Pancreas (tissue), 10 donors: ENCODE measurements at regions not wholly inside any gene's neighbourhood (a gene's known extent, or its start where the extent isn't known, plus 50 kb on each side); places are given as distances from the start of the nearest gene placed in this dataset.

Experiments used
- ATAC-seq, 4 donors: fragments of 200-7000 bp; cut with Tn5 transposase; one replicate each; pipeline versions ENCODE4 v1.8.0 to v1.9.1; 2020; ENCODE audit warnings: mild to moderate bottlenecking in 4 of 4, moderate library complexity in 4 of 4
- DNase-seq, 6 donors: peaks; one replicate each; pipeline ENCODE4 v3.0.0-alpha.2; 2020
- FAIRE-seq: peaks from 2 replicates; lab custom pipeline; 2012; peaks lifted over from hg19 to GRCh38; lab: Jason Lieb, UNC
- H3K27ac ChIP-seq, 4 donors: fragments of 200-600 bp; sonication (generic); 1 replicate in 3 of 4; 2 replicates in 1 of 4; pipeline versions ENCODE4 v1.5.0 to v1.8.0; 2020
- H3K27me3 ChIP-seq, 4 donors: fragments of 200-600 bp; one replicate each; pipeline ENCODE4 v1.8.0; 2021
- H3K36me3 ChIP-seq, 3 donors: fragments of 200-600 bp; sonication (generic) in 1 of 3; one replicate each; pipeline versions ENCODE4 v1.5.0 to v1.8.0; 2020 to 2021
- H3K4me1 ChIP-seq, 3 donors: fragments of 200-600 bp; one replicate each; pipeline ENCODE4 v1.8.0; 2021
- H3K4me3 ChIP-seq, 4 donors: fragments of 200-600 bp; sonication (generic) in 2 of 4; one replicate each; pipeline versions ENCODE4 v1.5.0 to v1.8.0; 2020 to 2021
- H3K9me3 ChIP-seq, 4 donors: fragments of 200-600 bp; one replicate each; pipeline ENCODE4 v1.8.0; 2021
- CTCF ChIP-seq, 4 donors: fragments of 200-600 bp; sonication (generic) in 3 of 4; IDR thresholded peaks; one replicate each; pipeline versions ENCODE4 v1.5.0 to v1.8.0; 2021; ENCODE audit warnings: antibody characterized with exemption in 4 of 4
- WGBS, 2 donors: extraction: QIAGEN DNeasy Blood & Tissue Kit; methylation state at CpG; one replicate each; pipeline ENCODE4 v1.1.7; 2013; 5-methylcytosine and 5-hydroxymethylcytosine counted together
- intact Hi-C, 3 donors: fragments of 100-400 bp; cut with DNase I; formaldehyde crosslinking; loops; one replicate each; pipeline versions ENCODE4 v1.11.1 to v1.14.2; 2022
- donor health status: healthy with polysubstance abuse.
- donor health status: DM: no; HTN: no; CAD: no; lungs with moderate emphysema.
- donor health status: DM: no; HTN: no; CAD: no.
- donor health status: control.
- donor health status: control.
- donor health status: Bipolar disorder and iron deficiency.
- donor health status: DM: yes; HTN: yes; CAD: no.
- donor health status: DM: no; HTN: no; CAD: no.
- donor health status: DM: no; HTN: no; CAD: no.
- donor health status: DM: yes; HTN: yes; CAD: no.

- ATAC-seq (no peak), DNase-seq (no peak), FAIRE-seq (no peak)
- H3K27ac ChIP-seq: no peak overlapping the region
- no peak for TF ChIP-seq CTCF (IDR thresholded peaks at IDR 0.05)
- H3K9me3 ChIP-seq: no peaks in the 10 kb centered on the region
- H3K4me3 ChIP-seq: no peak overlapping the region
- H3K27me3 ChIP-seq: peaks cover 0 to 18% (median 0%) of the 10 kb centered on the region in 4 donors
- WGBS, 2 donors: 76 to 77% methylated on average over 12 of the region's 12 CpGs
- H3K36me3 ChIP-seq: no peaks in the 10 kb centered on the region
- intact Hi-C loops: no loop called here
- no peaks in the 10 kb centered on the region for H3K4me1 ChIP-seq
Observed at GRCh38 chr10:128543151-128543550, 416.9 kb upstream of the MKI67 start.

GRCh38 chr10:128545216-128545615 lies 419.0 kb upstream of the MKI67 start:
- ATAC-seq (no peak), DNase-seq (no peak), FAIRE-seq (no peak)
- no peaks in the 10 kb centered on the region for H3K27me3 ChIP-seq
- no peak for TF ChIP-seq CTCF (IDR thresholded peaks at IDR 0.05)
- no peak overlapping the region for H3K27ac ChIP-seq
- H3K4me3 ChIP-seq: no peak overlapping the region
- H3K9me3 ChIP-seq: no peaks in the 10 kb centered on the region
- no peaks in the 10 kb centered on the region for H3K4me1 ChIP-seq
- WGBS, 2 donors: 66 to 80% methylated on average over 10 of the region's 10 CpGs
- no peaks in the 10 kb centered on the region for H3K36me3 ChIP-seq
- intact Hi-C loops: no loop called here

- Histone ChIP-seq H3K9me3 (no peaks in the 10 kb centered on the region), H3K27ac (no peak overlapping the region), H3K4me1 (no peaks in the 10 kb centered on the region), H3K4me3 (no peak overlapping the region), H3K27me3 (no peaks in the 10 kb centered on the region), H3K36me3 (no peaks in the 10 kb centered on the region)
- FAIRE-seq (no peak), DNase-seq (no peak), ATAC-seq (no peak)
- intact Hi-C loops: no loop called here
- no peak for TF ChIP-seq CTCF (IDR thresholded peaks at IDR 0.05)
- WGBS, 2 donors: 77 to 80% methylated on average over 15 of the region's 15 CpGs
Observed at GRCh38 chr10:128546651-128547165, 420.5 kb upstream of the MKI67 start.

GRCh38 chr10:128549101-128549608 lies 422.9 kb upstream of the MKI67 start:
- FAIRE-seq: no peak
- no peak overlapping the region for H3K4me3 ChIP-seq
- WGBS, 2 donors: 72 to 81% methylated on average over 6 of the region's 6 CpGs
- ATAC-seq: no peak
- no peak overlapping the region for H3K27ac ChIP-seq
- DNase-seq: no peak
- intact Hi-C loops: no loop called here
- H3K9me3 ChIP-seq: no peaks in the 10 kb centered on the region
- no peaks in the 10 kb centered on the region for H3K36me3 ChIP-seq
- no peak for TF ChIP-seq CTCF (IDR thresholded peaks at IDR 0.05)
- H3K4me1 ChIP-seq: no peaks in the 10 kb centered on the region
- no peaks in the 10 kb centered on the region for H3K27me3 ChIP-seq

- Histone ChIP-seq H3K27me3 (no peaks in the 10 kb centered on the region), H3K27ac (no peak overlapping the region), H3K4me1 (no peaks in the 10 kb centered on the region), H3K36me3 (no peaks in the 10 kb centered on the region), H3K9me3 (no peaks in the 10 kb centered on the region), H3K4me3 (no peak overlapping the region)
- WGBS, 2 donors: 71 to 83% methylated on average over 10 of the region's 10 CpGs
- DNase-seq (no peak), FAIRE-seq (no peak), ATAC-seq (no peak)
- intact Hi-C loops: no loop called here
- no peak for TF ChIP-seq CTCF (IDR thresholded peaks at IDR 0.05)
Observed at GRCh38 chr10:128550045-128550444, 423.8 kb upstream of the MKI67 start.
